ENCODE measurements at regions not wholly inside any gene's neighbourhood (a gene's known extent, or its start where the extent isn't known, plus 50 kb on each side); places are given as distances from the start of the nearest gene placed in this dataset.

- TF ChIP-seq EP300 (IDR thresholded peaks at IDR 0.05), result no peak
- TF ChIP-seq CTCF (IDR thresholded peaks at IDR 0.05), result no peak
- no peak for TF ChIP-seq POLR2AphosphoS5 (IDR thresholded peaks at IDR 0.05)
- TF ChIP-seq POLR2A (IDR thresholded peaks at IDR 0.05), result no peak
Measured at GRCh38 chr6:139904568-139904967, 530.1 kb upstream of the CITED2 start.
